Epithelial cell of prostate (primary cell): ENCODE measurements at regions not wholly inside any gene's neighbourhood (a gene's known extent, or its start where the extent isn't known, plus 50 kb on each side); places are given as distances from the start of the nearest gene placed in this dataset.
"Not testable (repeated sequence)": the region's sequence is repeated elsewhere in the genome, so short reads cannot be mapped to it uniquely, and the experiment has no call there.

Experiments used
- DNase-seq: peaks from one replicate; pipeline ENCODE4 v3.0.0-alpha.2; 2011; ENCODE audit warnings: low read depth, low spot score
- H3K27ac ChIP-seq: fragments of 450-650 bp; 2 replicates; pipeline ENCODE4 v1.5.1; 2017; ENCODE audit warnings: mild to moderate bottlenecking

DNA sequence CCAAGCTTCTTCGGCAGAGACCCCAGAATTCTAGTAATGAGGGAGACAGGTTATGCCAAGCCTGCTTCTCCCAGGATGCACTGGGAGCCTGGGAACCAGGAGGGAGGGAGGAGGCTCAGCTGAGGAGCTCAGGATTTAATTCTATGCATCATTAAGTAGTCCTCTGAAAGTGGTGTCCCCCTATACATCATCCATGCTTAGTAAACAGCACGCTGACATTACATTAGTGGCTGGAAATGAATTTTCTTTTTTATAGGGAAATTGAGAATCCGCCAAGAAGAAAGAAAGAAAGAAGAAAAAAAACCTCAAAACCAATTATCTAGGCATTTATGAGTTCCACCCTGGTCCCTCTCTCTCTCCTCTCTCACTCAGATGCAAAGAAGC, 63.1 kb upstream of the PAX8 start:
- DNase-seq, H3K27ac ChIP-seq: not testable (repeated sequence)

DNA sequence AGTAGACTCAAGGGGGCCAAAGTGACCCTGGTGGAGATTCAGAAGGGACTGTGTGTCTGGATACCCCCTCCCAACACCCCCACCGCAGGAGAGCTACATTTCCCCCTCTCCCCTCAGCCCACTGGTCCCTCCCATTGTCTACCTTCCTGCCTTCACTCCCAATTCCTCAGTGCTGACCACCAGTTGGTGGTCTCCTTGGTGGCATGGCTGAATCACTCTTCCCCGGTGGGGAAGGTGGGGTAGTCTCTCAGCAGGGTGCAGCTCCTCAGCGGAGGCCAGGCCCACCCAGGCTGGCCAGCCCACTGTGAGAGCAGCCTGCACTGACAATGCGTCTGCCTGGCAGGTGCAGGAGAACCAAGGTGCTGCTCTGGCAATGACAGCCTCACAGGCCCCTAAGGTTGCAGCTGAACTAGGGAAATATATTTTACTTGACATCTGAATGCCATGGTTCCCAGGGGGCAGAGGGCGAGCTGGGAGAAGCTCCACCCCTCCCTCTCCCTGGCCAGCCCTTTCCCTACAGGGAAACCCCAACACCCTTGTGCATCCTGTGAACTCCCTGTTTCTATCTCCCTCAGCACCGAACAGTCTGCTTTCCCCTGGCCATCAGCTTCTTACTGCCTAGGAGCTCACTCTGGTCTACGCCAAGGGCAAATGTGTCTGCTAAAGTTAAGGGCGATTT, 62.6 kb upstream of the PAX8 start:
- DNase-seq = no peak
- H3K27ac ChIP-seq = no peak overlapping the region

- H3K27ac ChIP-seq = no peak overlapping the region
- DNase-seq = no peak
These were observed 59.1 kb upstream of the PAX8 start for GRCh38 chr2:113337809-113338208.

GRCh38 chr2:113336040-113336439, 57.3 kb upstream of the PAX8 start:
- DNase-seq = not testable (repeated sequence)

DNA sequence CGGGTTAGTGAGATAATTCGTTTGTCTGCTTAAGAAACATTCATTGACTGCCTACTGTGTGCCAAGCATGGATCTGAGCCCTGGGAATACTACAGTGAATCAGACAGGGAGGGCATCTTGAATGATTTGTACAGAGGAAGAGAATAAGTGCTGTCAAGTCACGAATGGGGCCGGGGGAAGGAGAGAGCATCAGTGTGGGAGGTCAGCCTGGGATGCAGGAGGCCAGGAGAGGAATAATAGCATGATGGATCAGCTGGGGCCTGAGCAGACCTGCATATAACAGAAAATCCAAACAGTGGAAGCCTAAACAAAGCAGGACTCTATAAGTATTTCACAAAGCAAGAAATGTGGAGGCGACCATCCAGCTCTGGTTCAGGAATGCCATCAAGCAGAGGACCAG, 55.4 kb upstream of the PAX8 start:
- no peak for DNase-seq
- no peak overlapping the region for H3K27ac ChIP-seq

More at GRCh38 chr2:113336040-113336439, 57.3 kb upstream of the PAX8 start:
- not testable (repeated sequence) for H3K27ac ChIP-seq

- not testable (repeated sequence) for H3K27ac ChIP-seq, DNase-seq
These were observed 55.0 kb upstream of the PAX8 start for GRCh38 chr2:113333735-113334134.

DNA sequence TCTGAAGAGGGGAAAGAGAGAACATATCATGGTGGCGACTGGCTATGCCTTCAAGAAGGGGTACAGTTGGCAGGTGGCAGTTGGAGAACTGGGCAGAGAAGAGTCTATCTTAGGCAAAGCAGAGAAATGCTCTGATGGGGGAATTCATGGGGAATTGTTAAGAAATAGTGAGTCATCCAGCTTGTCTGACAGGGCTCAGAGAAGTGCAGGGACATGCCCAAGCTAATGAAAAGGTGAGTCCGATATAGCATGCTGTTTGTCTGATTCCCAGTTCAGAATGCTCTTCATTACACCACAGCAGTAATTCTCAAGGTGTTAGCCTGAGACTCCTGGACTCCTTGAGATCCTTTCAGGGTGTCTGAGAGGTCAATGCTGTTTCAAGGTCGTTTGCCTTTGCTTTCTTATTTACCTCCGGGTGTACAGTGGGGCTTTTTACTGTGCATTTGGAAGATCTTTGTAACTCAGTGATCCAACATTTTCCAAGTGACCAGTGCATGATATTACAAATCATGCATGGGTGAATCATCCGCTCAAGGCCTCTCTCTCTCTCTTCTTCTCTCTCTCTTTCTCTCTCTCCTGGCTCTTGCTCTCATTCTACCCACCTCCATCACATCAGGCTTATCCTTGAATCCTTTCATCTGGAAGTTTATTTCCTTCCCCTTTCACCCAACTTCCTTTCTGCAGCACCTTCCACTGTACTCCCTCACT, 51.5 kb upstream of the PAX8 start:
- peak overlapping the region; percentile 99 for H3K27ac ChIP-seq

DNA sequence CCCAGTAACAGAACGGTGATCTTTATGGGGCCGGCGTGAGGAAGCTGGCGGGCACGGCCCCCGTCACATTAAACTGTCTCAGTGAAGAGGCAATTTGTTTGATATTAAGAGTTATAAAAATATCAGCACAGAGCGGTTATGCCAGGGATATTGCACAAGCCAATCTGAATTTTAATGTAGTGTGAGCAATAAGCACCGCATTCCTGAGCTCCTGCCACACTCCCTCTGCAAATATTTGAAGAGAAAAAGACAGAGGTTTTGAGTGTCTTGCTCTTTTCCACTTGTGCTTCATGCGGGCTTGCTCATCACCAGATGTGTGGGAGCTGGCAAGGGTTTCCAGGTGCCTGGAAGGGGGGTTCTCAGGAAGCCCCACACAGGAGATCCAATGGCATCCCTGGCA, 50.3 kb upstream of the PAX8 start:
- H3K27ac ChIP-seq = peak overlapping the region; percentile 99
- DNase-seq = not testable (repeated sequence)

More for the DNA sequence above, 51.5 kb upstream of the PAX8 start:
- peak; percentile 76 for DNase-seq

DNA sequence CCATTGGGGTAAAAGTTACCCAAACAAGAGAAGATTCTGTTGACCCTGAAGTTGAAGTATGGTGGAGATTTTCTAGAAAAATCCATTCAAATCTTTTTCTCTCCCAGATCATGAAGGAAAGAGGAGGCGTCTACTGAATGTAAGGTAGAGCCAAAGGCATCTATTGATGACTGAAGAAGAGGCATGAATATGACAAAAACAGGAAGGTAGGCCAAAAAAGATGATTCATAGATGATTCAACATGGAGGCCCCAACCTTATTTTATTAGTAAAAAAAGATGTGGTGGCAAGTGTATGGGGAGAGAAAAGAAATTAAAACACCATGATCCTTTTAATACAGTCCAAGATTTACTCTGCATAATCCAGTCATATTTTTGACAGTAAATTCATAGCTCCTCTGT, 49.9 kb upstream of the PAX8 start:
- peak overlapping the region; percentile 99 for H3K27ac ChIP-seq
- not testable (repeated sequence) for DNase-seq
